GM19463 (cell line): ENCODE measurements at regions not wholly inside any gene's neighbourhood (a gene's known extent, or its start where the extent isn't known, plus 50 kb on each side); places are given as distances from the start of the nearest gene placed in this dataset.
"Not testable (repeated sequence)": the region's sequence is repeated elsewhere in the genome, so short reads cannot be mapped to it uniquely, and the experiment has no call there.

Experiments
- ATAC-seq: cut with Tn5 transposase; IDR thresholded peaks from one replicate; pipeline ENCODE4 v1.9.1; 2021; ENCODE audit warnings: mild to moderate bottlenecking, moderate library complexity; ENCODE audit not compliant: unreplicated experiment

- not testable (repeated sequence) for ATAC-seq
These were observed 373.4 kb downstream of the DNAJB9 start for GRCh38 chr7:108943048-108943447.

GRCh38 chr7:108947526-108947925 is 377.9 kb downstream of the DNAJB9 start:
- ATAC-seq: no peak

GRCh38 chr7:108972004-108972403 is 402.3 kb downstream of the DNAJB9 start:
- no peak for ATAC-seq

GRCh38 chr7:108973075-108973474 is 403.4 kb downstream of the DNAJB9 start:
- ATAC-seq: no peak

GRCh38 chr7:108974641-108975040 is 405.0 kb downstream of the DNAJB9 start:
- no peak for ATAC-seq

GRCh38 chr7:108985037-108985436 is 415.4 kb downstream of the DNAJB9 start:
- no peak for ATAC-seq

GRCh38 chr7:108989319-108989718 is 419.6 kb downstream of the DNAJB9 start:
- ATAC-seq: no peak

GRCh38 chr7:108997480-108997879 is 427.8 kb downstream of the DNAJB9 start:
- ATAC-seq: no peak

GRCh38 chr7:109003742-109004141 is 434.1 kb downstream of the DNAJB9 start:
- ATAC-seq: no peak

- no peak for ATAC-seq
These were observed 440.0 kb downstream of the DNAJB9 start for GRCh38 chr7:109009636-109010035.

- no peak for ATAC-seq
These were observed 450.6 kb downstream of the DNAJB9 start for GRCh38 chr7:109020251-109020650.

GRCh38 chr7:109021390-109021789 is 451.7 kb downstream of the DNAJB9 start:
- no peak for ATAC-seq

- no peak for ATAC-seq
These were observed 460.2 kb downstream of the DNAJB9 start for GRCh38 chr7:109029866-109030265.

- ATAC-seq: no peak
These were observed 475.0 kb downstream of the DNAJB9 start for GRCh38 chr7:109044691-109045090.

- ATAC-seq: no peak
These were observed 479.7 kb downstream of the DNAJB9 start for GRCh38 chr7:109049366-109049765.

GRCh38 chr7:109059089-109059488 is 489.4 kb downstream of the DNAJB9 start:
- no peak for ATAC-seq

- ATAC-seq: no peak
These were observed 493.1 kb downstream of the DNAJB9 start for GRCh38 chr7:109062798-109063197.

GRCh38 chr7:109073543-109073942 is 503.9 kb downstream of the DNAJB9 start:
- ATAC-seq: no peak

- no peak for ATAC-seq
These were observed 506.8 kb downstream of the DNAJB9 start for GRCh38 chr7:109076396-109076972.

GRCh38 chr7:109091042-109091441 is 521.4 kb downstream of the DNAJB9 start:
- no peak for ATAC-seq

- no peak for ATAC-seq
These were observed 522.6 kb downstream of the DNAJB9 start for GRCh38 chr7:109092268-109092667.

GRCh38 chr7:109101332-109101731 is 531.7 kb downstream of the DNAJB9 start:
- ATAC-seq: no peak

- ATAC-seq: no peak
These were observed 539.9 kb downstream of the DNAJB9 start for GRCh38 chr7:109109558-109109957.
